Breast epithelium (tissue), 4 donors: ENCODE measurements at regions not wholly inside any gene's neighbourhood (a gene's known extent, or its start where the extent isn't known, plus 50 kb on each side); places are given as distances from the start of the nearest gene placed in this dataset.

Experiments
- DNase-seq, 2 donors: peaks; one replicate each; pipeline ENCODE4 v3.0.0-alpha.2; 2019; ENCODE audit warnings: low spot score in 2 of 2
- H3K27ac ChIP-seq, 2 donors: fragments of 200-600 bp; sonication (generic) in 1 of 2; one replicate each; pipeline ENCODE4 v1.5.1; 2016 to 2019; ENCODE audit warnings: mild to moderate bottlenecking in 1 of 2
- H3K27me3 ChIP-seq, 2 donors: fragments of 200-600 bp; sonication (generic) in 1 of 2; one replicate each; pipeline versions ENCODE4 v1.5.1 to v1.6.0; 2017 to 2019; ENCODE audit warnings: control low read depth in 1 of 2, mild to moderate bottlenecking in 1 of 2
- H3K36me3 ChIP-seq: fragments of 200-600 bp; one replicate; pipeline ENCODE4 v1.5.1; 2019
- H3K4me1 ChIP-seq, 2 donors: fragments of 200-600 bp; sonication (generic); one replicate each; pipeline ENCODE4 v1.5.1; 2016 to 2019; ENCODE audit warnings: control low read depth in 1 of 2
- H3K4me3 ChIP-seq, 3 donors: fragments of 200-600 bp; sonication (generic); 1 replicate in 2 of 3; 2 replicates in 1 of 3; pipeline ENCODE4 v1.5.1; 2016 to 2019; ENCODE audit warnings: mild to moderate bottlenecking in 3 of 3, moderate library complexity in 2 of 3
- H3K9me3 ChIP-seq, 2 donors: fragments of 200-600 bp; sonication (generic) in 1 of 2; one replicate each; pipeline ENCODE4 v1.5.1; 2016 to 2019; ENCODE audit warnings: control low read depth in 1 of 2
- POLR2A ChIP-seq: fragments of 450-650 bp; IDR thresholded peaks from one replicate; pipeline ENCODE4 v1.6.1; 2016; ENCODE audit warnings: antibody characterized with exemption, mild to moderate bottlenecking, moderate library complexity
- POLR2AphosphoS5 ChIP-seq, 3 donors: sonication (generic); formaldehyde crosslinking; IDR thresholded peaks; one replicate each; pipeline ENCODE4 v1.6.1; 2017; ENCODE audit warnings: antibody characterized with exemption in 3 of 3
- intact Hi-C: fragments of 100-400 bp; cut with DNase I; formaldehyde crosslinking; loops from one replicate; pipeline ENCODE4 v1.15.1; 2023; ENCODE audit warnings: low total_unique reads
- TF ChIP-seq, protein P1 (sequence below), 3 donors: fragments of 450-650 bp; IDR thresholded peaks; one replicate each; pipeline ENCODE4 v1.5.1; 2016 to 2017; ENCODE audit warnings: antibody characterized with exemption in 3 of 3, mild to moderate bottlenecking in 3 of 3, moderate library complexity in 3 of 3

DNA sequence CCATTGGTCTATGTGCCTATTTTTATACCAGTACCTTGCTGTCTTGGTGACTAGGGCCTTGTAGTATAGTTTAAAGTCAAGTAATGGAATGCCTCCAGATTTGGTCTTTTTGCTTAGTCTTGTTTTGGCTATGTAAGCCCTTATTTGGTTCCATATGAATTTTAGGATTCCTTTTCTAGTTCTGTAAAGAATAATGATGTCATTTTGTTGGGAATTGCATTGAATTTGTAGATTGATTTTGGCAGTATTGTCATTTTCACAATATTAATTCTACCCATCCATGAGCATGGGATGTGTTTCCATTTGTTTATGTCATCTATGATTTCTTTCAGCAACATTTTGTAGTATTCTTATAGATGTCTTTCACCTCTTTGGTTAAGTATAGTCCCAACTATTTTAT, 96.4 kb upstream of the PAK5 start:
- no peaks in the 10 kb centered on the region for H3K4me1 ChIP-seq
- H3K4me3 ChIP-seq: no peak overlapping the region
- H3K36me3 ChIP-seq: no peaks in the 10 kb centered on the region
- no peaks in the 10 kb centered on the region for H3K27me3 ChIP-seq
- H3K9me3 ChIP-seq: no peaks in the 10 kb centered on the region
- intact Hi-C loops: no loop called here
- no peak for DNase-seq
- no peak for TF ChIP-seq POLR2A
- TF ChIP-seq, protein P1, sequence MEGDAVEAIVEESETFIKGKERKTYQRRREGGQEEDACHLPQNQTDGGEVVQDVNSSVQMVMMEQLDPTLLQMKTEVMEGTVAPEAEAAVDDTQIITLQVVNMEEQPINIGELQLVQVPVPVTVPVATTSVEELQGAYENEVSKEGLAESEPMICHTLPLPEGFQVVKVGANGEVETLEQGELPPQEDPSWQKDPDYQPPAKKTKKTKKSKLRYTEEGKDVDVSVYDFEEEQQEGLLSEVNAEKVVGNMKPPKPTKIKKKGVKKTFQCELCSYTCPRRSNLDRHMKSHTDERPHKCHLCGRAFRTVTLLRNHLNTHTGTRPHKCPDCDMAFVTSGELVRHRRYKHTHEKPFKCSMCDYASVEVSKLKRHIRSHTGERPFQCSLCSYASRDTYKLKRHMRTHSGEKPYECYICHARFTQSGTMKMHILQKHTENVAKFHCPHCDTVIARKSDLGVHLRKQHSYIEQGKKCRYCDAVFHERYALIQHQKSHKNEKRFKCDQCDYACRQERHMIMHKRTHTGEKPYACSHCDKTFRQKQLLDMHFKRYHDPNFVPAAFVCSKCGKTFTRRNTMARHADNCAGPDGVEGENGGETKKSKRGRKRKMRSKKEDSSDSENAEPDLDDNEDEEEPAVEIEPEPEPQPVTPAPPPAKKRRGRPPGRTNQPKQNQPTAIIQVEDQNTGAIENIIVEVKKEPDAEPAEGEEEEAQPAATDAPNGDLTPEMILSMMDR (IDR thresholded peaks at IDR 0.05): no peak
- H3K27ac ChIP-seq: no peak overlapping the region

DNA sequence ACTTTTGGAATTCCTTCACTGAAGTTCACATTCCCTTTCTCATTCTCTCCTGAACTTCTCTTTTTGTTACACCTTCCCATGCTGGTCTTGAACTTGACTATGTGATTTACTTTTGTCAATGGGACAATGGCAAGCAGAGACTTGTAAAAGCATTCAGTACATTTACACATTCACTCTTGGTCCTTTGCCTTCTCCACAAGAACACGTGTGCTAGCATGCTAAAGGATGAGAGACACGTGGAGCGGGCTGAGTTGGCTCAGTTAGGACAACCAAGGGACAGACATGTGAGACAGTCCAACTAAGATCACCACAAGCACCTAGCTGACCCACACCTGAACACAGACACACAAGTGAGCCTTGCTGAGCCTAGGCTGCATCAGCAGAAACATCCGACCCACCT, 91.3 kb upstream of the PAK5 start:
- DNase-seq: no peak
- Histone ChIP-seq H3K36me3 (no peaks in the 10 kb centered on the region), H3K27me3 (no peaks in the 10 kb centered on the region), H3K4me1 (no peaks in the 10 kb centered on the region), H3K9me3 (no peaks in the 10 kb centered on the region), H3K27ac (no peak overlapping the region), H3K4me3 (no peak overlapping the region)
- intact Hi-C loops: no loop called here
- TF ChIP-seq, protein P1 (IDR thresholded peaks at IDR 0.05): no peak
- no peak for TF ChIP-seq POLR2A
- no peak for TF ChIP-seq POLR2AphosphoS5 (IDR thresholded peaks at IDR 0.05)

DNA sequence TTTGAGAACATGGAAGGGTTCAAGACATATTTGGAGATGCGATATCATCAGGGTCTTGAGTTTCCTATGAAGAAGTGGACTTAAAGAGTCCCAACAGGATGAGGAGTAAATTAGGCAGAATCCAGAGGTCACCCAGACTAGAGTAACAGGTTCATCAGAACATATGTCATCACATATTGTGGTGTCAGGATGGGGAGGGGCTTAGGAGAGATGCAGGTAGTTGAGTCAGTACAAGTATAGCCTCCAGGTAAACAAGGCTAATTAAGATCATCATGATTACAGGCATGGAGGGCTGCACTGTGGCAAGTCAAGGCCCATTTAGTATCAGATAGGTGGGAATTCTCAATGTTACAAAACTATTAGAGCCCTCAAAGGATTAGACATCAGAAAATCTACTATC, 90.1 kb upstream of the PAK5 start:
- H3K4me3 ChIP-seq: no peak overlapping the region
- no peaks in the 10 kb centered on the region for H3K36me3 ChIP-seq
- no peaks in the 10 kb centered on the region for H3K4me1 ChIP-seq
- no peak overlapping the region for H3K27ac ChIP-seq
- DNase-seq: no peak
- no peaks in the 10 kb centered on the region for H3K27me3 ChIP-seq
- intact Hi-C loops: no loop called here
- TF ChIP-seq POLR2A: no peak
- TF ChIP-seq, protein P1 (IDR thresholded peaks at IDR 0.05): no peak
- no peak for TF ChIP-seq POLR2AphosphoS5 (IDR thresholded peaks at IDR 0.05)
- H3K9me3 ChIP-seq: no peaks in the 10 kb centered on the region

DNA sequence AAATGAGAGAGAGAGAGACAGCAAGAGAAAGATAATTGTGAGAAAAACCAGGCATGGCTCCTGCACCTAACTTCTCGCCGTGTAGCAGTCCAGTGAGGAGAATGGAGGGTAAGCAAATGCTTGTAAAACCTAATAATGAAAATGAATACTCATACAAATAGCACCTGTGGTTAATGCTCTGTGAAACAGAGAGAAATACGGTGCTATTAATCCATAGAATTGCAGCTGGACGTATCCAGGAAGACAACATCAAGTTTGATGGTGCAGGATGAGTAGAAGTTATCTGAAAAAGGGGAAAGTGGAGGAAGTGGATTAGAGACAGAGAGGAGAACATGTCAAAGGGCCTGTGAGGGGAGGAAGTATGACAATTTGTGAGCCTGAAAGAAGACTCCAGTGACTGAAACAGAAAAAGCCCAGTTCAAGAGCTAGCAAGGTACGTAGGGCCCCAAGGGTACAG, 89.4 kb upstream of the PAK5 start:
- H3K4me3 ChIP-seq: no peak overlapping the region
- no peaks in the 10 kb centered on the region for H3K27me3 ChIP-seq
- no peaks in the 10 kb centered on the region for H3K36me3 ChIP-seq
- no peak overlapping the region for H3K27ac ChIP-seq
- TF ChIP-seq, protein P1 (IDR thresholded peaks at IDR 0.05): no peak
- TF ChIP-seq POLR2A: no peak
- no peak for TF ChIP-seq POLR2AphosphoS5 (IDR thresholded peaks at IDR 0.05)
- H3K4me1 ChIP-seq: no peaks in the 10 kb centered on the region
- H3K9me3 ChIP-seq: no peaks in the 10 kb centered on the region
- intact Hi-C loops: no loop called here
- DNase-seq: no peak

DNA sequence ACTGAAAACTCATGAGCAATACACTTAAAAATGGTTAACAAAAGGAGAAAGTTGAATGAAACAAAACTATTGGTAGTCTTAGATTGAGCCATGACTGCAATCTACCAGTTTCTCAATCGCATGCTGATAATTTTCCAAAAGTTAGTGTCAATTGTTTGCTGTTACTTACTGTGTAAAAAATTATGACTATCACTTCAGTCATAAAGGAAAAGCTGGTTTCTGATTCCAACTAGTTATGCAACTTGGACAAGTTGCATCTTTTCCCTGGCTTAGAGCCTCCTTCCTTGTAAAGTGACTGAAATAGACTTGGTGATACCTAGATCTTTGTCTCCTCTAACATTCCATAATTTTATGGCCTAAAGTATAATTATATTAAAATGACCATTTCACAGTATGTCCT, 88.3 kb upstream of the PAK5 start:
- DNase-seq: no peak
- Histone ChIP-seq H3K36me3 (no peaks in the 10 kb centered on the region), H3K27ac (no peak overlapping the region), H3K4me3 (no peak overlapping the region), H3K4me1 (no peaks in the 10 kb centered on the region), H3K27me3 (no peaks in the 10 kb centered on the region), H3K9me3 (no peaks in the 10 kb centered on the region)
- TF ChIP-seq POLR2AphosphoS5 (IDR thresholded peaks at IDR 0.05) (no peak), POLR2A (no peak)
- TF ChIP-seq, protein P1 (IDR thresholded peaks at IDR 0.05): no peak
- intact Hi-C loops: no loop called here
